ENCODE measurements at regions not wholly inside any gene's neighbourhood (a gene's known extent, or its start where the extent isn't known, plus 50 kb on each side); places are given as distances from the start of the nearest gene placed in this dataset.

DNA sequence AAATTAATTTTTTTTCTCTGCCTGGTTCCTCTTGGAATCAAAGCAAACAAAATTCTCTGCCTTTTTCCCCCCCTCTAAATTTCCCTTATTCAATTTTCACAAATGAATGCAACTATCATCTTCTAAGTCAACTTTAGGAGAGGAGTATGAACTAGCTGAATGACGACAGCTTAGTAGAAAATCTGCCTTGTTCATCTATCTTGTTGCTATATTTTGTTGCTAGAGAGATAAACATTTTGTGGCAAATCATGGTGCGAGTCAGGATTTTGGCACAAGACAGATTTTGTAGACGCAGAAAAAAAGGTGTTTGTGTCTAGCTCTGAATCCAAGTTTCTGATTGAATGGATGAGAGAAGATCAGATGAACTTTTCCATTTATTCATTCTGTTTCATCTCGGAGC lies 81.0 kb upstream of the FZD8 start (continued):
- no peak for TF ChIP-seq CREB1 (IDR thresholded peaks at IDR 0.05)
- no peak for TF ChIP-seq PHF8 (conservative IDR thresholded peaks at IDR 0.05; ENCODE audit: low read depth, low read length)
